ENCODE measurements at regions not wholly inside any gene's neighbourhood (a gene's known extent, or its start where the extent isn't known, plus 50 kb on each side); places are given as distances from the start of the nearest gene placed in this dataset.

DNA sequence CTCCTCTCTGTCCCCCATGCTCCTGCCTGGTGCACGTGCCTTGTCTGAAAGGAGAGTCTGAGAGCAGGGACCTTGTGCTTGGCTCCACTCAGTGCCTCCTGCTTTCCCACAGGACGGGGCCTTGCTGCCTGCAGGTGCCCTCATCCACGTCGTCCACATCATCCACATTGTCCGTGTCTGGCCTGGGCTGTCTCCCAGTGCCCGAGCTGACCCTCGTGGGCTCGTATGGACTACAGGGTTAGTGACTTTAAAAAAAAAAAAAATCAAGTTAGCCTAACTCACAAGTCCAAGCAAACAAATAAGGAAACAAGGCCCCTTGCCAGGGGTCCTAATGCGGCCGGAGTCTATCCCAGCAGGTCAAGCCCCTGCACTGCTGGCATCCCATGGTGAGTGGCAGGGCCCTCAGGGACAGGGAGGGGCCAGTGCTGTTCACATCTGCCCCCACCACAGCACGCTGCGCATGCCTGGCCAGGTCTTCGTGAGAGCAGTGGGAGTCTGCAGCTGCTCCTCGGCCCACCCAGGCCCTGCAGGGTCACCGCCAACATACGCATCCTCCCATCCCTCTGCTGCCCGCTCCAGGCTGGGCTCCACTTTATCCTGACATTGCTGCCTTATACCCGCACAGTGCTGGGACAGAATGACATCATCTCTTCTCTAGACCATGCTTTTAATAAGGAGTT is 232.6 kb downstream of the NDUFA10 start:
- peak; percentile 20 for DNase-seq (ENCODE audit: low spot score)

DNA sequence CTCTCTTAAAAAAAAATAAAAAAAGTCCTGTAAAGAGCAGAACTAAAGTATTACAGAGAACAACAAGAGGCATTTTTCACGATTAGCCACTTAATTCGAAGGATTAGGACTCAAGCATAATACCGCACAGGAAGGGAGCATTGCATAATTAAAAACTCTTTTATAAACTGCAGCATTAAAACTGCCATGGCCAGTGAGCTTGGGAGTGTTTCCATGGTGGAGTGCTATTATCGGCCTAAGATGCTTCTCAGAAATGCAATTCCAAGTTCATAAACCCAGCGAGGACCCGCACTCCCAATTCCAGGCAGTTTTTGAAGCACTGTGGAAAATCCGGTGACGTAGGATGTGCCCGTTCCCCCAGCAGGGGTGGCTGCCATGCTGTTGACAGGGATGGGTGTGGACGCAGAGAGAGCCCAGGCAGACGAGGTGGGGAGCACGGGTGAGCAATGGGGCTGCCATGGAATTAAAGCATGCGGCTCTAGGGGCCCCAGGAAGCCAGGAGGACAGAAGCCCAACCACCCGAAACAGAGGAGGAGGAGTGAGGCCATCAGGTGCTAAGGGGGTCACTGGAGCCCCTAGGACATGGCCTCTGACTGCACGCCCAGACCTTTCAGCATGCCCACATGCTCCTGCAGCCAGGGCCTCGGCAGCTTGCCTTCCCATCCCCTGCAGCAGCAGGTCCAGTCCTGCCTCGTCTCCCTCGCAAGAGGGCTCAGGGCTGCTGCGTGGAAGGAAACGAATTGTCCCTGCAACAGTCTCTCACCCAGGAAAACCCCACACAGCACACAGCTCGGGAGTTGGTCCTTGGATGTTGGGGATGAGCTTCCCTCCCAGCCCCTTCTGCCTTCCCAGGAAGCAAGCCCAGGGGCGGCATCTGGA is 233.4 kb downstream of the NDUFA10 start:
- intact Hi-C loops (cut with DNase I), result no loop called here
- peak; percentile 66 for DNase-seq (ENCODE audit: low spot score)

More for the DNA sequence above, 232.6 kb downstream of the NDUFA10 start:
- intact Hi-C loops (cut with DNase I), result no loop called here

DNA sequence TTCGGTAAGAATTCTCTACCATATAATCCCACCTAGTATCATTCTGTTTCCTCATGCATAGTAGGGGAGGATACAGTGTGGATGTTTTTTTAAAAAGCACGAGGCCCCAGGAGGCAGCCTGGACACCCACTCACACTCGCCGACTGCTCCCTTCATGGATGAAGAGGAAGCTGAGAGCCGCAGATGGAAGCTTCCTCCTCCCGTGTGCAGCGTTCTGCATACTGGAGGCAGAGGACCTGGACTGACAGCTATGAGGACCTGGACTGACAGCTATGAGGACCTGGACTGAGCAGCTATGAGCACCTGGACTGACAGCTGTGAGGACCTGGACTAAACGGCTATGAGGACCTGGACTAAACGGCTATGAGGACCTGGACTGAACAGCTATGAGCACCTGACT is 234.4 kb downstream of the NDUFA10 start:
- DNase-seq (ENCODE audit: low spot score), result peak; percentile 36

DNA sequence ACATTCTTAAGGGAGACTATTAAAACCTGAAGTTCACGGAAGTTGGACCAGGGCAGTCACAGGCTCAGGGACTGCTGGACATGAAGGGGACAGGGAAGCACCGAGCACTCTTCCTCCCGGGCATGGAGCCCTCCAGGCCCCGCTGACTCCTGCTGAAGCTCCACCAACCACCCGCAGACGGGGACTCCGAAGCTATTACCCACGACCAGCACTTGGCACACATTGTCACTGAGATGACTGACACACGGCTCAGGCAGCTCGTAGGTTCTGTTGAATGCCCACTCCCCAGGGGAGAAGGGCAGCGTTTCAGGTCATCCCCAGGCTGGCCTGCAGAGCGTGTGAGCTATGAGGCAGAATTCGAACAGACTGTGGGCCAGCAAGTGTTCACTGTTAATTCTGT is 234.8 kb downstream of the NDUFA10 start:
- intact Hi-C loops (cut with DNase I), result no loop called here
- DNase-seq (ENCODE audit: low spot score), result peak; percentile 66

More for the DNA sequence above, 234.4 kb downstream of the NDUFA10 start:
- intact Hi-C loops (cut with DNase I), result no loop called here

DNA sequence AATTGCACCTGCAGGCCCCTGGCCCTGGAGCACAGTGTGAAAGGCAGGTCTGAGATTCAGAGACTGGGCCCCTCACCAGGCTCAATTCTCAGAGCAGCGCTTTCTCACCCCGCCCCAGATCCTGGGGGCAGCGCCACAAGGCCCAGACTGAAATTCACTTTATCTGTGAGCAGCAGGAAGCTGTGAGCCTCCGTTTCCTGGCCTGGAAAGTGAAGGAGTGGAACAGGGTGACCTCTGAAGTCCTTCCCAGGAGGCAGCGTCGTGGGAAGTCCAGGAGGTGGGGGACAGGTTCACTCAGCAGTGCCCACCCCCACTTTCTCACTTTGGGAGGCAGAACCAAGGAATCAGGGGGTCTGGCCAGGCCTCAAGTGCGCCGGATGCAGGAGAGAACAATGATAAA is 235.4 kb downstream of the NDUFA10 start:
- intact Hi-C loops (cut with DNase I), result no loop called here
- DNase-seq (ENCODE audit: low spot score), result peak; percentile 41

DNA sequence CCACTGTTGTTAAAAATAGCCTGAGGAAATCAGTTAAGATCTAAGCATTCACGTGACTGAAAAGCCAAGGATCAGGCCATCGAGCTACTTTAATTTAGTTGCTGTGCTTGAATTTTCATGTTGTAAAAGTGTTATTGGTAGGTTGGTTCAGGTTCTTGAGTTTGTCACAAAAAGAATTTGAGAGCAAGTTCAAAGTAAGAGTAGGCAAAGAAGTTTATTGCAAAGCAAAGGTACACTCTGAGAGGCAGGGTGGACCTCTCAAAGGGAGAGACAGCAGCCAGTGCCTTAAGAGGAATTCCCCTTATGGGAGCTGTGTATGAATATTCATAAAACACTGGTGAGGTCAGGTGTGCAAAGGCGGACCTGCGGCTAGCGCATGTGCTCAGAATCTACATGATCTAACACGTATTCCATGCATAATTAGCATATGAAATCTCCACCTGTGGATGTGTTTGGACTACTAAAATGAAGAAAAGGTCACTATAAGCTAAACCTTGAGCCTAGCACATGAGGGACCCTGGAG is 236.5 kb downstream of the NDUFA10 start:
- intact Hi-C loops (cut with DNase I), result no loop called here
- no peak for DNase-seq (ENCODE audit: low spot score)

DNA sequence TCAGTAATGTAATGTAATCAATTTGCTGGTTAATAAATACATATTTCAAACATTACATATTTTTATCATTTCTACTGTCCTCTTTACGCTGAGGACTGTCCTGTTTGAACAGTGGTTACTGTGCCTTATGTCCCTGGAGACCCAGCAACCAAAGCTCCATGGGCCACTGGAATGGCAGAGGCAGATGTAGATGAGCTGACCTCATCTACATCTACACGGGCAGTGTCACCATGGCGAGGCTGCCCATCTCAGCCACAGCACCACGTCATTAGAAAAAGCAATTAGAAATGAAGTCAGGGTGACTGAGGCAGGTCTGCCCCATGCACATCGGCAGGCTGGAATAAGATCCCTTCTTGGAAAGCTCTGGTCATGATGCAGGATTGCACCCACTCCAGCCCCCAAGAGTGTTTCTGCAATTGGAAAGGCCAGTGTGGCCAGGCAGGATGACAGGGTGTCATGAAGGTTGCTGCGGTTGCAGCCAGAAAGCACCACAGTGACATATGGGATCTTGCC is 237.5 kb downstream of the NDUFA10 start:
- intact Hi-C loops (cut with DNase I), result no loop called here
- DNase-seq (ENCODE audit: low spot score), result no peak

DNA sequence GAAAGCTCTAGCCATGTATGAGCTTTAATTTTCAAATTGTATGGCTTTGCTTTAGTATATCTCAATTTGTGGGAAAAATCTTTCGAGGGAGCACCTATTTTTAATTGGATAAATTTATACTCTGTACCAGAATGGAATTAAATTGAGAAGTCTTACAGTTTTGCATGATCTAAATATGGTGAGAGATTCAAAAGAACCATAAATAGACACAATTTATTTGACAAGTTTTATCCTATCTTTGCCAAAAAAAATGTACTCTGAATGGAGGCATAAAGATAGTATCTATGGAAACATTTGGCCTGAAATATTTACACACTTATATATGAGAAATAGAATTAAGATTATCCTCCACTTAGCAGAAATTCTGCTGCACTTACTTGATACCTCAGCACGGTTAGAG is 238.4 kb downstream of the NDUFA10 start:
- DNase-seq (ENCODE audit: low spot score), result no peak
- intact Hi-C loops (cut with DNase I), result no loop called here

DNA sequence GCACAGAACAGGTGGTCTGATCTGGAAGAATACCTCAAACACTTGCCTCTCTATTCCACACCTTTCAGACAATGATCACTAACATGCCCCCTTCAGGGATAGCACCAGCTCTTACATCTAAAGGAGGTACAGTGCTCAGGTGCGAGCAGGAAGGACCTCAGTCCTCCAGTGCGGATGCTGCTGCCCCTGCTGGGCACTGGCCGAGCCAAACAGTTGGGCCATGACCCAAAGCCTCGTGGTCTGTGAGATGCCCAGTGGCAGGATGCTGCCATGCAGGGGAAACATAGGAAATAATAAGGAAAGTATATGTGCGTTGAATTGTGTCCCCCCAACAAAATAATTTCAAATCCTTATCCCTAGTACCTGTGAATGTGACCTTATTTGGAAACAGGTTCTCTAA is 243.7 kb downstream of the NDUFA10 start:
- intact Hi-C loops (cut with DNase I), result no loop called here
- no peak for DNase-seq (ENCODE audit: low spot score)

DNA sequence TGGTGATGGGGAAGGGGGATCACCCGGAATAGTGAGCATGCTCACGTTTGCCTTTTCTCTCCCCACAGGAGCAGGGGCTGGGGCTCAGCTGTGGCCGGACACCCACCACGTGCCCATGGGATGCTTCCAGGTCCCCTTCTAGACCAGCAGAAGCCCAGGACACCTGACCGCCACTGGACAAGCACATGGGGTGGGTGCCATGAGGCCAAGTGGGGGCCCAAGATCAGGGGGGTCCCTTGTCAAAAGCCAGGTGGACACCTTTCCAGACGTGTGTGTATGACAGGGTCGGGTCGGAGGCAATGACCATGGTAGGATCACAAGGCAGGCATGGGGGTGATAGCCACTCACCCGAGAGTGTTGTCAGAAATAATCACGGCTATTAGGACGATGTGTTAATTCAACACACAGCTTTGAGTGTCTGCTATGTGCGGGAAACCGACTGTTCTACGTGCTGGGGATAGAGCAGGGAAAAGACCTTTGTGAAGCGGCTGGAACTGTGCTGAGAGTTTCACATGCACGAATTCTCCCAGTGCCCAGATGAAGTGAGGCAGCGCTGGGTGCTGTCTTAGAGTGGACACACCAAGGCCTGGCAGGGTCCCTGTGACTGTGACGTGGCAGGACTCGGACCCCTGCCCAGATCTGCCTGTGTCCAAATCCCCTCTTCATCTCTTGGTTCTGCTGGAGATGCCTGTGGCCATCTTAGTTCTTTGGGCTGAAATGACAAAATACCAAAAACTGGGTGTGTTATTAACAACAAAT is 244.7 kb downstream of the NDUFA10 start:
- DNase-seq (ENCODE audit: low spot score), result peak; percentile 27
- intact Hi-C loops (cut with DNase I), result no loop called here

DNA sequence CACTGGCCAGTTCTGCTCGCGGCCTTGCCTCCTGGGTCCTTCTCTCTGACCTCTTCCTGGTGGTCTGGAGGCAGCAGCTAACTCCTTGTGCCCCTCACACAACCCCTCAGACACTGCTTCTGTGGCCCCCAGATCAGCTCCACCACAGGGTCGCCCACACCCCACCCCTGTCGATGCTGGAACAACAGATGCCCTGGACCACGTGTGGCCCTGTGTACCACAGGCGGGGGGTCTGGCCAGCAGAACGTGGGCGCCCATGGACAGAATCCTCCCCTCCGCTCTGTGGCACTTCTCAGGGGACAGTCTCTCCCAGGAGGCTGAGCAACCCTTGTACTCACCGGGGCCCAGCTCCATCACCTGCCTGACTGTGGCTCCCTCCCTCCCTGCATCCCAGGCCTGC is 245.6 kb downstream of the NDUFA10 start:
- no peak for DNase-seq (ENCODE audit: low spot score)
- intact Hi-C loops (cut with DNase I), result no loop called here

DNA sequence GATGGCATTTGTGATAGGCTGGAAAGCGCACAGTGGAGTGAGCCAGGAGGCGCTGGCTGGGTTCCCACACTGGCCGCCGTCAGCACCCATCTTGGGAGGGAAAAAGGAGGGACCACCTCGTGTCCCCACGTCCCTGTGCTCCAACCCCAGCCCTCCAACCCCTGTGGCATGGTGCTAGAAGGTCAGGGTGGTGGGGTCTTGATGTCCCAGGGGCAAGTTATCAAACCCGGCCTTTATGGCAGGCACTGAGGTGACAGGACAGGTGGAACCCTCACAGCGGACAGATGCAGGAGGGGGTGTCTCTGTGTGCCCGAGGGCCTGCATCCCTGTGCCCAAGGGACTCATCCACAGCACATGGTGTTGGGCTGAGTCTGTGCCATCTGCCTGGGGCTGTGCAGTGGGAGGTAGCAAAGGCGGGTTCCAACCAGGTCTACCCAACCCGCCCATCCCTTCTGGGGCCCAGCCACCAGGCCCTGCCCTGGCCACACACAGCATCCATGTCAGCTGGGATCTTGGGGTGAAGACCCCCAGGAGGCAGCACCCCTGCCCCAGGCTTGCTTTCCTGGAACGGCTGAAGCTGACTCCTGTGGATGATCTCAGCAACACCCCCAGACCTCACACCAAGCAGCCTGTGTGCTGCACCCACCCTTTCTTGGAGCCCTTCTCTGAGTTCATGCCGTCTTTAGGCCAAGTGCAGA is 246.1 kb downstream of the NDUFA10 start:
- intact Hi-C loops (cut with DNase I), result no loop called here

DNA sequence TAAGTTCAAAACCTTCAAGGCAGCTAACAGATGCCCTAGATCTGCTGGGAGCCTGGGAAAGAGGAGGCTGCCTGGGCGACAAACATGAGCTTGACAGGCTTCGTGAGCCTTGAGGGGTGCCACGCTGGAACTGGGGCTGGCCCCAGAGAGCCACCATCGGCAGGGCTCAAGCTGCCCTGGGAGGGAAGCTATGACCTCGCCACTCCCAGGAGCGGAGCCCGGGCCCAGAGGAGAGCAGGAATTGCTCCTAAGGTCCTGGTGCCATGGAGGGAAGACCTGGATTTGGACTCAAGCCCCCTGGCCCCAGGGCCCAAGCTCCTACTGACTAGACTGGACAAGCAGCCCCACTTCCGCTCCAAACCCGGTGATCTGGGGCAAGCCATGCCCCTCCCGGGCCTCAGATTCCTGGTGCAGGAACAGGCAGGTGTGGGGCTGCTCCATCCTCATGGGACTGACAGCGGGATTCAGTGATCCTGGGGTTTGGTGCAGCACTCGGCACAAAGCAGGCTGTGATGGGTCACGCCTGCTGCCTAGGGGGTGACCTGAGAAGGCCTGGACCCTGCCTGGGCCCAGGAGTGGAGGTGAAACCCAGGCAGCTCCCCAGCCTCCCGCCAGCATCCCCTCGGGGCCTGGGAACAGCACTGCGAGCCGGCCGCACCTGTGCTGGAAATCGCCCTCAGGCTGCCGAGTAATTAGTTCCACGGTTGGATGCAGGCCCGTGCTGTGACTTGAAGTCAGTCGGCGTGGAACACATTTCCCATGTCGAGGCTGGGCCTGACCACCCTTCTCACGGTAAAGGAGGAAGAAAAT is 246.9 kb downstream of the NDUFA10 start:
- DNase-seq (ENCODE audit: low spot score), result no peak
- intact Hi-C loops (cut with DNase I), result no loop called here

More for the DNA sequence above, 246.1 kb downstream of the NDUFA10 start:
- no peak for DNase-seq (ENCODE audit: low spot score)

DNA sequence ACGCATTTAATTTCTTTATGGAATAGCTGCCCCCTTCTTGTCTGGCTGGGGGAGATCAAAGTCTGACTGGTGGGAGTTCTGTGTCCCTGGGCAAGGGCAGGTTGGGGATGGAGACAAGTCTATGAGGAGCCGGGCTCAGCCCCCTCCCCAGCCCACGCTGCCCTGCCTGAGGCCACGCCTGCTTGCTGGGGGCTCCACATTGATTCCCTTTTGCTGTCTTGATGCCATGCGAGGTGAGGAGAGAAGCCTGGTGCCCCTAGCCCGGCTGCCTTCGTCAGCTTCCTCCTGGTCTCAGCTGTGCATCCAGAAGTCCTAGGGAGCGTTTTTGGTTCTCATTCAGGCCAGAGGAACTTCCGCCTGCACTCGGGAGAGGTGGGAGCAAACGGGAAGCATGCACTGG is 247.9 kb downstream of the NDUFA10 start:
- DNase-seq (ENCODE audit: low spot score), result no peak
- intact Hi-C loops (cut with DNase I), result no loop called here

DNA sequence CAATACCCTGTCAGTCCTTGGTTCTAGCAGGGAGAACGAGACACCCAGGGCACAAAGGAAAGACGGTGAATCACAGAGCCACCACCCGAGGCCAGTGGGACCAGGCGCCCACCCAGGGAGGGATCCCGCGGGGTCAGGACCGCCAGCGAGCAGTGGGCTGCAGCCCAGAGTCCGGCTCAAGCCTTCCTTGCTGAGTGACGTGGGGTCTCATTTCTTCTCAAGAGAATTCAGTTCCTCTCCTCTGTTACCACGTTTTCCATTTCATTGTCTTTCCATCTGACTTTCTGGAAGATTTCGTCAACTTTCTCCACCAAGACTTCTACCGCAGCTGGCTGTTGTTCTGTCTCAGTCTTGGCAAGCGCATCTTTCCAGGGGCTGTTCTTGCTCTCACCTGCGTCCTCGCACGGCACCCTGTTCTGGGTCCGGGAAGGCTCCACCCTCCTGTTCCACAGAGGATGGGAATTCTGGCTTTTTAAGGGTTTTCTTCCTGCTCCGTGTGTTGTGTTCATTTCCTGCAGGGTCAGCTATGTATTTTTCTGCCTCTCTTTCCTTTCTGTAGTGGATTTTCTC is 248.6 kb downstream of the NDUFA10 start:
- intact Hi-C loops (cut with DNase I), result no loop called here
- DNase-seq (ENCODE audit: low spot score), result no peak

DNA sequence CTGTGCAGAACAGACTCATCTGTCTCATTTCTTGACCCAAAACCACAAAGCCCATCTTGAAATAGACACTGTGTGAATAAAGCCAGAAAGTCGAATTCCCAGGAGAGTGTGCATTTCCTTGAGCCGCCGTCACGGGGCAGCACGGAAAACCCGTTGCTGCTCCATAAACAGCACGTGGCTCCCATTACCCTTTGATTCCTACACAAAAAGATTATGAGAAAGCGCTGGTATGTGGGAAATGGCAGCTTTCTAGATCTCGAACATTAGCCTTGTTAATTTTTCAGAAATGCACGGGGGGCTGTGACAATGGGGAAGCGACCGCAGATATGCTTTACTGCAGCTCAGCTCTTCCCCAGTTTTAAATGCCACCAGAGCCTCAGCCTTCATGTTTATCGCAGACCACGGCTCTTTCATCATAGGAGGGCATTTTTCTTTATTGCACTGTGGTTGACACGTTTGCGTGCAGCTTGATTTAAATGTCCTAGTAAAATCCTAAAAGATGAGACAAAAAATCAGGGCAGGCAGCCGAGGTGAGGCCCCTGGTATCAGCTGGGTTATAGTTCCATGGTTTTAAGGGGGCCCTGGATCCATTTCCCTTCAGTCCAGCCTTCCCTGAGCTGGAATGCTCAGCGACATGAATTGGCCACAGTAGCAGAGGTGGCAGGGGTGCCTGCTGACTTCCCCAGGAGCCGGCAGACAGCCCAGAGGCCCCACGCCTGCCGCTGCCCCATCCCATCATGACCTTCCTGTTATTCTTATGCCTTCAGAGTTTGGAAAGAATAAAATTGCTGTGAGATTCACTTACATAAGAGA is 249.3 kb downstream of the NDUFA10 start:
- DNase-seq (ENCODE audit: low spot score), result no peak
- intact Hi-C loops (cut with DNase I), result no loop called here

DNA sequence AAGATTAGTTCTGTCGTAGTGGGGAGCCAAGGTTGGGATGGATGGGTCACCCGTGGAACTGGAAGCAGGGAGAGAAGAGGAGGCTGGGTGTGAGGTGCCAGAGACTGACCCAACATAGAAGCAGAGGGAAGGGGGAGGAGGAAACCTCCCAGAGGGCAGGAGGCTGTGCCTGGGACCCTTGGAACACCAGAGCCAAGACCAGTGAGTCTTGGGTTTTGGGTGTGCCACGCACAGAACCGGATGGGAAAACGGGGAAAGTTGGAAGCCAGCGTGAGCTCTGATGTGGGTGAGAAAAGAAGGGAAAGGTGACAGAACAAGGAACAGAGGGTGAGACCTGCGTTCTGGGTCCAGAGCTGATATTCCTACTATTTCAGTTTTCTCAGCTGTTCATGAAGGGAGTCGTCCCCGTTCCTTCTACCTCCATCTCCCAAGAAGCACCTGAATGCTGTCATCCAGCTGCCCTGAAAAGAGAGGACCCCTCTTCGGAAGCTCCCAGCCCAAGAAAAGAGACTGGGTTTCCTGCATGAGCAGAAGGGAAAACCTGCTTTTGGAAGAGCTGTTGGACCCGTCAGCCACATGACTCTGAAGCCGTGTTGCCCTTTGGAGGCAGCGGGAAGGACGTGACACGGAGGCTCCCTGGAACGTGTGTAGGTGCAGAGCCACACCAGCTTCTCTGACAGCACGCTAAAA is 250.1 kb downstream of the NDUFA10 start:
- intact Hi-C loops (cut with DNase I), result no loop called here
- no peak for DNase-seq (ENCODE audit: low spot score)
